Upper lobe of left lung (tissue), 6 donors: ENCODE measurements at regions not wholly inside any gene's neighbourhood (a gene's known extent, or its start where the extent isn't known, plus 50 kb on each side); places are given as distances from the start of the nearest gene placed in this dataset.
"Not testable (repeated sequence)": the region's sequence is repeated elsewhere in the genome, so short reads cannot be mapped to it uniquely, and the experiment has no call there.

ENCODE experiments used
- ATAC-seq, 2 donors: fragments of 200-7000 bp; cut with Tn5 transposase; one replicate each; pipeline ENCODE4 v1.9.1; 2022; ENCODE audit warnings: mild to moderate bottlenecking in 2 of 2, moderate library complexity in 2 of 2; ENCODE audit not compliant: low FRiP score in 2 of 2
- DNase-seq, 2 donors: peaks; one replicate each; pipeline ENCODE4 v3.0.0-alpha.2; 2019 to 2020
- H3K27ac ChIP-seq, 4 donors: fragments of 200-600 bp; sonication (generic); one replicate each; pipeline ENCODE4 v1.5.1; 2016 to 2019
- H3K27me3 ChIP-seq, 4 donors: fragments of 200-600 bp; sonication (generic); one replicate each; pipeline ENCODE4 v1.5.1; 2017 to 2019
- H3K36me3 ChIP-seq, 4 donors: fragments of 200-600 bp; sonication (generic); one replicate each; pipeline ENCODE4 v1.5.1; 2016 to 2019
- H3K4me1 ChIP-seq, 4 donors: fragments of 200-600 bp; sonication (generic); one replicate each; pipeline ENCODE4 v1.5.1; 2018 to 2019
- H3K4me3 ChIP-seq, 4 donors: fragments of 200-600 bp; sonication (generic); one replicate each; pipeline ENCODE4 v1.5.1; 2017 to 2019; ENCODE audit warnings: mild to moderate bottlenecking in 2 of 4, moderate library complexity in 1 of 4
- H3K9me3 ChIP-seq, 4 donors: fragments of 200-600 bp; sonication (generic); one replicate each; pipeline ENCODE4 v1.5.1; 2018 to 2019
- EP300 ChIP-seq, 4 donors: sonication (generic); formaldehyde crosslinking; IDR thresholded peaks; one replicate each; pipeline ENCODE4 v1.5.1; 2017; ENCODE audit warnings: antibody characterized with exemption in 4 of 4, control low read depth in 2 of 4
- POLR2A ChIP-seq, 4 donors: fragments of 450-650 bp; IDR thresholded peaks; one replicate each; pipeline ENCODE4 v1.5.1; 2016 to 2017; ENCODE audit warnings: antibody characterized with exemption in 4 of 4, mild to moderate bottlenecking in 2 of 4
- POLR2AphosphoS5 ChIP-seq, 2 donors: sonication (generic); formaldehyde crosslinking; IDR thresholded peaks; one replicate each; pipeline ENCODE4 v1.5.1; 2017; ENCODE audit warnings: antibody characterized with exemption in 2 of 2
- WGBS, 2 donors: methylation state at CpG; one replicate each; pipeline ENCODE4 v1.1.5; 2017 to 2018; 5-methylcytosine and 5-hydroxymethylcytosine counted together
- TF ChIP-seq, protein P1 (sequence below), 6 experiments: fragments of 450-650 bp in 4 of 6; fragments of 200-600 bp in 2 of 6; sonication (generic) in 2 of 6; IDR thresholded peaks; one replicate each; pipeline ENCODE4 v1.5.1; 2016 to 2019; ENCODE audit warnings: antibody characterized with exemption in 6 of 6
- donor health status: DM: no; HTN: no; CAD: no; lungs with moderate emphysema.
- donor health status: DM: no; HTN: yes; CAD: no; lungs with severe emphysema.

DNA sequence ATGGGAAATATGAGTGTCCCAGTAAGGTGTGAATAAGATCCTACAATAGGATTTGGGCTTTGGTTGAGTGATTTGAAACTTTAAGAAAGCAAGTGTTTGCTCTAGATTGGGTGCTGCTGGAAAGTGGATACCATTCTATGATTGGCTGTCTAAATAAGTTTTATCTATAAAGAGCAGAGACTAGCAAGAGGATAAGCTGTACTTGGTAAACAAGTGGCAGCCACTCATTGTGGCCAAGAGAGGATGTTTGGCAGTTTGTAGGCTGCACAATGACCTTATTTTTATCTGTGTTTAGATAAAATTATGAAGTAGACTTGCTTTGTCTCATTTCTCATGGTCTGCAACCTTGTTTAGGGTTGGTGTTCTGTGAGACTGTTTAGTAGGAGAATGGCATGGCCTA, 341.6 kb upstream of the PIK3R1 start:
- no peak for TF ChIP-seq EP300 (IDR thresholded peaks at IDR 0.05)
- TF ChIP-seq, protein P1, sequence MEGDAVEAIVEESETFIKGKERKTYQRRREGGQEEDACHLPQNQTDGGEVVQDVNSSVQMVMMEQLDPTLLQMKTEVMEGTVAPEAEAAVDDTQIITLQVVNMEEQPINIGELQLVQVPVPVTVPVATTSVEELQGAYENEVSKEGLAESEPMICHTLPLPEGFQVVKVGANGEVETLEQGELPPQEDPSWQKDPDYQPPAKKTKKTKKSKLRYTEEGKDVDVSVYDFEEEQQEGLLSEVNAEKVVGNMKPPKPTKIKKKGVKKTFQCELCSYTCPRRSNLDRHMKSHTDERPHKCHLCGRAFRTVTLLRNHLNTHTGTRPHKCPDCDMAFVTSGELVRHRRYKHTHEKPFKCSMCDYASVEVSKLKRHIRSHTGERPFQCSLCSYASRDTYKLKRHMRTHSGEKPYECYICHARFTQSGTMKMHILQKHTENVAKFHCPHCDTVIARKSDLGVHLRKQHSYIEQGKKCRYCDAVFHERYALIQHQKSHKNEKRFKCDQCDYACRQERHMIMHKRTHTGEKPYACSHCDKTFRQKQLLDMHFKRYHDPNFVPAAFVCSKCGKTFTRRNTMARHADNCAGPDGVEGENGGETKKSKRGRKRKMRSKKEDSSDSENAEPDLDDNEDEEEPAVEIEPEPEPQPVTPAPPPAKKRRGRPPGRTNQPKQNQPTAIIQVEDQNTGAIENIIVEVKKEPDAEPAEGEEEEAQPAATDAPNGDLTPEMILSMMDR (IDR thresholded peaks at IDR 0.05): no peak
- TF ChIP-seq POLR2A (IDR thresholded peaks at IDR 0.05): no peak
- no peak for TF ChIP-seq POLR2AphosphoS5 (IDR thresholded peaks at IDR 0.05)
- no peaks in the 10 kb centered on the region for H3K36me3 ChIP-seq
- no peaks in the 10 kb centered on the region for H3K9me3 ChIP-seq
- no peak overlapping the region for H3K27ac ChIP-seq
- no peak overlapping the region for H3K4me3 ChIP-seq
- ATAC-seq (no peak), DNase-seq (no peak)
- peaks cover 0 to 5% (median 0%) of the 10 kb centered on the region in 4 donors for H3K4me1 ChIP-seq
- no peaks in the 10 kb centered on the region for H3K27me3 ChIP-seq

DNA sequence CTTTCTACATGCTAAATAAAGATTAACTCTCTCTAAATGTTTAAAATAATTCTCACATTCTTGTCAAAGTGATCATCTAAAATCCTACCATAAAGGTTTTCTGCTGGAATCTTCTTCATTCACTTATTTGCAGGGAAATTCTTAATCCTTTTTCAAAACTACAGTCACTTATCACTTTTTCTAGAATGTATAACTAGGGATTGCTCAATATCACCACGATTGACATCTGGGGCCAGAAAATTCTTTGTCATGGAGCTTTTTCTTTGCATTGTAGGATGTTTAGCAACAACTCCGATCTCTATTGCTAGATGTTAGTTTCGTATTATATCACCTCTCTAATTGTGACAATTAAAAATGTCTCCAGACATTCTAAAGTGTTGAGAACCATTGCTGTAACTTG, 344.9 kb upstream of the PIK3R1 start:
- H3K9me3 ChIP-seq: no peaks in the 10 kb centered on the region
- TF ChIP-seq POLR2AphosphoS5 (IDR thresholded peaks at IDR 0.05) (no peak), EP300 (IDR thresholded peaks at IDR 0.05) (no peak)
- TF ChIP-seq, protein P1 (IDR thresholded peaks at IDR 0.05): no peak
- peaks cover 0 to 5% (median 0%) of the 10 kb centered on the region in 4 donors for H3K4me1 ChIP-seq
- DNase-seq (no peak), ATAC-seq (no peak)
- no peak overlapping the region for H3K27ac ChIP-seq
- WGBS, 2 donors: 53 to 62% methylated on average over 3 of the region's 3 CpGs
- H3K36me3 ChIP-seq: no peaks in the 10 kb centered on the region
- no peak overlapping the region for H3K4me3 ChIP-seq
- H3K27me3 ChIP-seq: no peaks in the 10 kb centered on the region

DNA sequence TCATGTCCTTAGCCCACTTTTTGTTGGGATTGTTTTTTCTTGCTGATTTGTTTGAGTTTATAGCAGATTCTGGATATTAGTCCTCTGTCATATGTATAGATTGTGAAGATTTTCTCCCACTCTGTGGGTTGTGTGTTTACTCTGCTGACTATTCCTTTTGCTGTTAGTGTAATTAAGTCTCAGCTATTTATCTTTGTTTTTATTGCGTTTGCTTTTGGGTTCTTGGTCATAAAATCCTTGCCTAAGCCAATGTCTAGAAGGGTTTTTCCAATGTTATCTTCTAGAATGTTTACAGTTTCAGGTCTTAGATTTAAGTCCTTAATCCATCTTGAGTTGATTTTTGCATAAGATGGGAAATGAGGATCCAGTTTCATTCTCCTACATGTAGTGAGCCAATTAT, 351.2 kb upstream of the PIK3R1 start:
- not testable (repeated sequence) for H3K4me3 ChIP-seq

DNA sequence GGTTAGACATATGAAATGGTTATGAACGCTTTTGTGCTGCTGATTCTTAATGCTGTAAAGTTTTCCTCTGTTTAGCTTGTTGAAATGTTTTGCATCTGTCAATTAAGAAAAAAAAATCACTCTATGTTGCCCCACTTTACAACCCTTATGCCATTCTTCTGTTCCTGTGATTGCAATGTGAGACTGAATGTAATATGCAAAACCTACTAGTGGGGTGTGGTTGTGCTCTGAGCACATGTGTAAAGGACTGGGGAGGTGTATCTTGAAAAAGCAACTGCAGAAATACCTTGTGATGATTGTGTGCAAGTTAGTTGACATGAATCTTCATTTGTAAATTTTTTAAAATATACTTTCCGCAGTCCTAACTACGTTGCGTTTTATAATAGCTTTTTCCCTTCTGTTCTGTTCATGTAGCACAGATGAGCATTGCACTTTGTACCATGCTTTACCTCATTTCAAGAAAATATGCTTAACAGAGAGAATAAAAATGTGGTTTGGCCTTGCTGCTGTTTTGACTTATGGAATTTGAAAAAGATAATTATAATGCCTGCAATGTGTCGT, 357.0 kb upstream of the PIK3R1 start:
- TF ChIP-seq, protein P1 (IDR thresholded peaks at IDR 0.05): no peak
- TF ChIP-seq EP300 (IDR thresholded peaks at IDR 0.05) (no peak), POLR2AphosphoS5 (IDR thresholded peaks at IDR 0.05) (no peak), POLR2A (IDR thresholded peaks at IDR 0.05) (no peak)
- Histone ChIP-seq H3K4me1 (no peaks in the 10 kb centered on the region), H3K36me3 (no peaks in the 10 kb centered on the region), H3K4me3 (no peak overlapping the region), H3K27me3 (no peaks in the 10 kb centered on the region), H3K9me3 (peaks cover 0 to 4% (median 0%) of the 10 kb centered on the region in 4 donors), H3K27ac (no peak overlapping the region)
- WGBS, 2 donors: 94 to 98% methylated on average over 5 of the region's 5 CpGs
- DNase-seq (no peak), ATAC-seq (no peak)

More for the DNA sequence above, 351.2 kb upstream of the PIK3R1 start:
- H3K4me1 ChIP-seq, H3K27ac ChIP-seq, H3K36me3 ChIP-seq, H3K27me3 ChIP-seq, H3K9me3 ChIP-seq, DNase-seq, ATAC-seq: not testable (repeated sequence)
- 100% methylated on average over 1 of the region's 1 CpG for WGBS, 2 donors

DNA sequence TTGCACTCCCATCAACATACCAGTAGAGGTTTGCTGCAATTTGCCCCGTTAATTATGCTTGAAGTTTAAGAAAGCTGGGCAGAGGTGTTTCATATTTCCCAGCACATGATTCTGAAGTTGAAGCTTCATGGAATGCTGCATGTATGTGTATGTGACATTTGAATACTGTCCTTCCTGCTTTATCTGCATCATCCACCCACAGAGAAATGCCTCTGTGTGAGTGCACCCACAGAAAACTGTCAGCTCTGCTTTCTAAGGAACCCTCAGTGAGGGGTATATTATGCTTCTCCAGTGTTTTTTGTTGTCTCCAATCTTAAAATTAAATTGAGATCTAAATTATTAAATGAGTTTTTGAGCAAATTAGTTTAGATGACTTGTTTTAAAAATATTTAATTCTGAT, 358.1 kb upstream of the PIK3R1 start:
- no peaks in the 10 kb centered on the region for H3K36me3 ChIP-seq
- 97 to 100% methylated on average over 1 of the region's 1 CpG for WGBS, 2 donors
- H3K4me1 ChIP-seq: no peaks in the 10 kb centered on the region
- H3K4me3 ChIP-seq: no peak overlapping the region
- TF ChIP-seq POLR2AphosphoS5 (IDR thresholded peaks at IDR 0.05): no peak
- no peak for TF ChIP-seq POLR2A (IDR thresholded peaks at IDR 0.05)
- TF ChIP-seq, protein P1 (IDR thresholded peaks at IDR 0.05): no peak
- no peak for TF ChIP-seq EP300 (IDR thresholded peaks at IDR 0.05)
- no peaks in the 10 kb centered on the region for H3K27me3 ChIP-seq
- DNase-seq (no peak), ATAC-seq (no peak)
- H3K9me3 ChIP-seq: peaks cover 0 to 4% (median 0%) of the 10 kb centered on the region in 4 donors
- no peak overlapping the region for H3K27ac ChIP-seq
